ENCODE measurements at regions not wholly inside any gene's neighbourhood (a gene's known extent, or its start where the extent isn't known, plus 50 kb on each side); places are given as distances from the start of the nearest gene placed in this dataset.

DNA sequence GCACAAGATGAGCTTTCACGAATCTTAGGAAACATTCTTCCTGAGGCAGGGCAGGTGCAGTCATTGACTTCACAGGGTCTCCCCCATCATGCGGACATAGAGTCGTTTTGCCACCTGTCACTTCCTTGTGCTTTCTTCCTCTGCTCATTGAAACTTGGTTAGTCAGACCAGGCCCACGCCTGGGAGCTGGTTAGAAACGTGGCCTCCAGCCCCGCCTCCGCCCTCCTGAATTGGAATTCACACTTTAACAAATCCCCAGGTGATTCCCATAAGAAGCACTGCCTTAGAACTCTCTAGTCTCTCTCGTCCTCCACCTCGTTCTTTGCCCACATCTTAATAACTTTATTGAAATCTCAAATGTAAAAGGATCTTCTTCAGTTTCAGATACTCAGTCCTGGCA is 265.5 kb upstream of the FZD8 start:
- TF ChIP-seq, protein P1, sequence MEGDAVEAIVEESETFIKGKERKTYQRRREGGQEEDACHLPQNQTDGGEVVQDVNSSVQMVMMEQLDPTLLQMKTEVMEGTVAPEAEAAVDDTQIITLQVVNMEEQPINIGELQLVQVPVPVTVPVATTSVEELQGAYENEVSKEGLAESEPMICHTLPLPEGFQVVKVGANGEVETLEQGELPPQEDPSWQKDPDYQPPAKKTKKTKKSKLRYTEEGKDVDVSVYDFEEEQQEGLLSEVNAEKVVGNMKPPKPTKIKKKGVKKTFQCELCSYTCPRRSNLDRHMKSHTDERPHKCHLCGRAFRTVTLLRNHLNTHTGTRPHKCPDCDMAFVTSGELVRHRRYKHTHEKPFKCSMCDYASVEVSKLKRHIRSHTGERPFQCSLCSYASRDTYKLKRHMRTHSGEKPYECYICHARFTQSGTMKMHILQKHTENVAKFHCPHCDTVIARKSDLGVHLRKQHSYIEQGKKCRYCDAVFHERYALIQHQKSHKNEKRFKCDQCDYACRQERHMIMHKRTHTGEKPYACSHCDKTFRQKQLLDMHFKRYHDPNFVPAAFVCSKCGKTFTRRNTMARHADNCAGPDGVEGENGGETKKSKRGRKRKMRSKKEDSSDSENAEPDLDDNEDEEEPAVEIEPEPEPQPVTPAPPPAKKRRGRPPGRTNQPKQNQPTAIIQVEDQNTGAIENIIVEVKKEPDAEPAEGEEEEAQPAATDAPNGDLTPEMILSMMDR (IDR thresholded peaks at IDR 0.05; ENCODE audit: low read depth, low read length), result no peak
- no peak for TF ChIP-seq EZH2phosphoT487 (IDR thresholded peaks at IDR 0.05; ENCODE audit: low read depth)

Data from OCI-LY3 (cell line).